Endothelial cell of umbilical vein (primary cell): ENCODE measurements at regions not wholly inside any gene's neighbourhood (a gene's known extent, or its start where the extent isn't known, plus 50 kb on each side); places are given as distances from the start of the nearest gene placed in this dataset.

ENCODE experiments used
- BruUV-seq: library from RNA; stranded (reverse); fragments of 400-500 nt; replicated peaks from 2 replicates; lab custom pipeline; 2021; lab: Mats Ljungman, UMichigan
- CTCF ChIA-PET: fragments of 300-600, 350-600 bp; sonication (Branson Sonifier 250); formaldehyde crosslinking; loops from one replicate; lab custom pipeline; 2021; ENCODE audit warnings: antibody characterized with exemption, inconsistent platforms; lab: Charles Lee
- POLR2A ChIA-PET: fragments of 300-600, 350-600 bp; sonication (Branson Sonifier 250); formaldehyde crosslinking; loops from one replicate; lab custom pipeline; 2021; ENCODE audit warnings: antibody characterized with exemption, inconsistent platforms; lab: Charles Lee
- DNase-seq: peaks from one replicate; pipeline ENCODE4 v3.0.0-alpha.2; 2011; ENCODE audit warnings: low read depth, low spot score
- FAIRE-seq: peaks from 2 replicates; lab custom pipeline; 2011; peaks lifted over from hg19 to GRCh38; lab: Jason Lieb, UNC
- H2AFZ ChIP-seq: 2 replicates; pipeline ENCODE4 v1.6.0; 2012; ENCODE audit warnings: low read depth, low read length, control low read depth, inconsistent platforms
- H3K27ac ChIP-seq: 2 replicates; pipeline ENCODE4 v1.5.1; 2011; ENCODE audit warnings: low read depth, mild to moderate bottlenecking, control low read depth, low read length, moderate library complexity; ENCODE audit not compliant: insufficient read depth
- H3K27me3 ChIP-seq, 2 experiments: 2 replicates each; pipeline versions ENCODE4 v1.6.0 to v1.6.1; 2011; ENCODE audit warnings: low read length in 2 of 2, mixed read lengths in 1 of 2; ENCODE audit not compliant: control insufficient read depth in 2 of 2, insufficient read depth in 2 of 2
- H3K36me3 ChIP-seq, 2 experiments: 2 replicates in 1 of 2; 3 replicates in 1 of 2; pipeline ENCODE4 v1.5.1; 2011; ENCODE audit warnings: low read length in 2 of 2, mild to moderate bottlenecking in 1 of 2, moderate library complexity in 1 of 2; ENCODE audit not compliant: control insufficient read depth in 2 of 2, insufficient read depth in 2 of 2; ENCODE audit errors: extremely low read depth in 1 of 2
- H3K4me1 ChIP-seq: 3 replicates; pipeline ENCODE4 v1.5.1; 2011; ENCODE audit warnings: mild to moderate bottlenecking, low read length; ENCODE audit not compliant: control insufficient read depth, insufficient read depth; ENCODE audit errors: extremely low read depth
- H3K4me2 ChIP-seq: 2 replicates; pipeline ENCODE4 v1.6.1; 2011; ENCODE audit warnings: low read length, control low read depth, mixed read lengths; ENCODE audit not compliant: insufficient read depth
- H3K4me3 ChIP-seq, 3 experiments: fragments of 200-600 bp in 1 of 3; sonication (generic), shearing (Covaris generic) in 1 of 3; replicated peaks in 1 of 3; 2 replicates each; pipeline ENCODE4 v1.5.1; 2011 to 2016; ENCODE audit warnings: control low read depth in 3 of 3, low read length in 3 of 3, mild to moderate bottlenecking in 2 of 3, inconsistent platforms in 1 of 3, low read depth in 1 of 3, moderate library complexity in 1 of 3; ENCODE audit not compliant: insufficient read depth in 1 of 3
- H3K79me2 ChIP-seq: 2 replicates; pipeline ENCODE4 v1.6.0; 2012; ENCODE audit warnings: low read length, inconsistent platforms; ENCODE audit not compliant: control insufficient read depth, insufficient read depth
- H3K9ac ChIP-seq: replicated peaks from 2 replicates; pipeline ENCODE3; 2011; ENCODE audit warnings: low read length, control low read depth; ENCODE audit not compliant: insufficient read depth; ENCODE audit errors: extremely low read depth
- H3K9me1 ChIP-seq: replicated peaks from 3 replicates; pipeline ENCODE4 v1.6.0; 2011; ENCODE audit warnings: mild to moderate bottlenecking, low read length; ENCODE audit not compliant: control insufficient read depth, insufficient read depth; ENCODE audit errors: extremely low read depth
- H3K9me3 ChIP-seq: replicated peaks from 2 replicates; pipeline ENCODE4 v1.5.1; 2012; ENCODE audit warnings: low read length, inconsistent platforms; ENCODE audit not compliant: control insufficient read depth, insufficient read depth
- H4K20me1 ChIP-seq: replicated peaks from 2 replicates; pipeline ENCODE3; 2011; ENCODE audit warnings: mild to moderate bottlenecking, low read length; ENCODE audit not compliant: control insufficient read depth, insufficient read depth; ENCODE audit errors: extremely low read depth
- EZH2 ChIP-seq: IDR thresholded peaks from 2 replicates; pipeline ENCODE4 v1.6.1; 2012; ENCODE audit warnings: borderline replicate concordance, low read depth, mild to moderate bottlenecking, moderate library complexity, low read length, inconsistent platforms; ENCODE audit not compliant: severe bottlenecking
- FOS ChIP-seq: IDR thresholded peaks from 2 replicates; pipeline ENCODE4 v1.6.1; 2011; ENCODE audit warnings: mild to moderate bottlenecking, low read length, moderate library complexity, borderline replicate concordance; ENCODE audit not compliant: insufficient read depth
- GATA2 ChIP-seq: IDR thresholded peaks from 2 replicates; pipeline ENCODE4 v1.7.0; 2011; ENCODE audit warnings: low read depth, mild to moderate bottlenecking, moderate library complexity, mixed read lengths, low read length; ENCODE audit not compliant: insufficient read length, insufficient read depth
- JUN ChIP-seq: IDR thresholded peaks from 2 replicates; pipeline ENCODE4 v1.6.1; 2011; ENCODE audit warnings: borderline replicate concordance, low read depth; ENCODE audit not compliant: insufficient read length, insufficient read depth
- MYC ChIP-seq: IDR thresholded peaks from one replicate; pipeline ENCODE4 v1.6.1; 2011; ENCODE audit warnings: mild to moderate bottlenecking, low read depth, low read length
- dilution Hi-C: fragments of 300-500 bp; cut with MboI; formaldehyde crosslinking; loops from one replicate; pipeline ENCODE4 v1.15.0; 2019; ENCODE audit warnings: low sequenced_read_pairs; ENCODE audit not compliant: extremely low pct_ligation_motif_present
- intact Hi-C: fragments of 100-400 bp; cut with micrococcal nuclease; formaldehyde crosslinking; loops from one replicate; pipeline ENCODE4 v1.10.0; 2022
- TF ChIP-seq, protein P1 (sequence below): IDR thresholded peaks from 2 replicates; pipeline ENCODE4 v1.6.1; 2011; ENCODE audit not compliant: insufficient read depth, insufficient read length

DNA sequence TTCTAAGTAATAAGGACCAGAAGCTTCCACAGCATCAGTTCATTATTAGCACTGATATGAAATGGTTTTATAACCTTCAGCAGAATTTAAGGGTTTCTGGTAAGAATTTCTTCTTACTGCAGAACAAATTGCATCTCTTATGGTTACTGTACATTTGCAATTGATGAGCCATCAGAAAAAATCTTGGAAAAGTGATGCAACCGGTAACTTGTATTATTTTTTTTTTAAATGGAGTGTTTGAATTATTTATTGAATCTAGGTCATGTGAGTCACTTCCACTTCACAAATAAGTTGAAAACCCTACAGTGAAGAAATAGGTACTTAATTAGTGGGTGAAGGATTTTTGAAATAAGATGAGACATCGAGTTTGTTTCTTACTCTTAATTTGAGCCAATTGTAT lies 786.0 kb downstream of the TUSC7 start:
- ChIA-PET POLR2A (no interaction called here), CTCF (no interaction called here)
- no TSS peak for BruUV-seq
- intact Hi-C loops = no loop called here
- Histone ChIP-seq H3K27me3 (no peaks in the 10 kb centered on the region), H4K20me1 (no peaks in the 10 kb centered on the region), H3K36me3 (no peaks in the 10 kb centered on the region), H3K79me2 (no peaks in the 10 kb centered on the region), H3K9ac (no peak overlapping the region), H2AFZ (no peak overlapping the region), H3K9me3 (no peaks in the 10 kb centered on the region), H3K27ac (no peak overlapping the region), H3K4me1 (no peaks in the 10 kb centered on the region), H3K4me3 (no peak overlapping the region), H3K9me1 (no peaks in the 10 kb centered on the region), H3K4me2 (no peak overlapping the region)
- TF ChIP-seq GATA2 (no peak), EZH2 (no peak), MYC (no peak)
- TF ChIP-seq, protein P1, sequence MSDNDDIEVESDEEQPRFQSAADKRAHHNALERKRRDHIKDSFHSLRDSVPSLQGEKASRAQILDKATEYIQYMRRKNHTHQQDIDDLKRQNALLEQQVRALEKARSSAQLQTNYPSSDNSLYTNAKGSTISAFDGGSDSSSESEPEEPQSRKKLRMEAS = no peak
- dilution Hi-C loops = no loop called here
- FAIRE-seq = no peak
- DNase-seq = no peak

DNA sequence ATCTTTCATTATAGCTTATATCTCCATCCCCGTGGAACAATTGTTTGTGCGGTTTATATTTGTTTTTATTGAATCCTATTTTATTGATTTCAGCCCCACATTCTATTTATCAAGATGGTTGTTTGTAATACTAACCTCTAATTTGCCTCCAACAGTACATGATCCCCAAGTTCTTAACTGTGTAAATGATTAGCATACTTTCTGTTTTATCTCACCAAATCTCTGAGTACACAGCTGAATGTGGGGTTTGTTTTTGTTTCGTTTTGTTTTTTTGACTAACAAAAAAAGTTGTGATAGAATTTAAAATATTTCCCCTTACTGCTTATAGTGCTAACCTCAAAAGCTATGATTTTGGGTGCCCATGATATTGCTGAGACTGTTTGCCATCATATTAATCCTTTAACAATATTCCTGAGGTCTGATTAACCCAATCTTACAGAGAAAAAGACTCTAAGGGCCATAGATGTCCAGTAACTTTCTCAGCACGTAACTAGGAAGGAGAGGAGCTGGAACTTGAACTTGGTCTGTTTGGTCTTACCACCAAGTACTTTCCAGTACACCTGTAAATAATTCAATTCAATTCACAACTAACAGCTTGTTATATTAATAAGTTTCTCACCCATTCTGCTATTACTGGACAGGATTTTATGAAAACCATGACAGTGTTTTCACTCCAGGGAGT lies 789.8 kb downstream of the TUSC7 start:
- no peak overlapping the region for H3K4me3 ChIP-seq
- H4K20me1 ChIP-seq = no peaks in the 10 kb centered on the region
- no peaks in the 10 kb centered on the region for H3K36me3 ChIP-seq
- no peak for DNase-seq
- H3K4me1 ChIP-seq = no peaks in the 10 kb centered on the region
- no peaks in the 10 kb centered on the region for H3K9me1 ChIP-seq
- no peaks in the 10 kb centered on the region for H3K9me3 ChIP-seq
- no peak overlapping the region for H3K27ac ChIP-seq
- no peaks in the 10 kb centered on the region for H3K79me2 ChIP-seq
- H3K9ac ChIP-seq = no peak overlapping the region
- H3K27me3 ChIP-seq = no peaks in the 10 kb centered on the region
- ChIA-PET POLR2A (no interaction called here), CTCF (interaction anchor here (1.0 kb wide), 1 partner anchor 729 kb away, joined by 3 read pairs; no protein-coding TSS in a partner anchor)
- no peak overlapping the region for H3K4me2 ChIP-seq
- BruUV-seq = no TSS peak
- FAIRE-seq = no peak
- dilution Hi-C loops (no loop called here), intact Hi-C loops (no loop called here)
- no peak overlapping the region for H2AFZ ChIP-seq
- TF ChIP-seq FOS (no peak), JUN (no peak), MYC (no peak)
